ENCODE measurements at regions not wholly inside any gene's neighbourhood (a gene's known extent, or its start where the extent isn't known, plus 50 kb on each side); places are given as distances from the start of the nearest gene placed in this dataset.

DNA sequence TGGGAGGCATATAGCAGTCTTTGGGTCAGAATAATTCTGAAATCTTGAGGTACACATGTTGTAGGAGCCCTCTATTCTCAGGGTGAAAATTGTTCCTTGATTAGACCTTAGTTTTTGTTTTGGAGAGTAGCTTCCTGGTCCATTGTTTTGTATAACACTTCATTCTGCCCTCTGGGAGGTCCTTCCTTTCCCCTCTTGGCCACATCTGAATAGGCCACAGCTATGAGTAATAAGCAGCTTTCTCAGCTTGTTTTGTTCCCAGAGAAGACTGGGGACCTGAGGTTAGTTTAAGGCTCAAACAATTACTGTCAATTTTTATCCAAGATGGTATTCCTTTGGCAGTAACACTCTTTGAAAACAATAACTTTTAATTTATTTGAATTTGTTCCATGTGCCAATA, 72.6 kb upstream of the NOL4 start:
- TF ChIP-seq CTCF (IDR thresholded peaks at IDR 0.05; ENCODE audit: borderline replicate concordance, control extremely low read depth, extremely low read depth, insufficient read depth, missing control alignments) = no peak
- no peak for DNase-seq (ENCODE audit: low spot score)
- in situ Hi-C loops (cut with MboI; ENCODE audit: low sequenced_read_pairs, unreplicated experiment) = no loop called here

- DNase-seq (ENCODE audit: low spot score) = no peak
- in situ Hi-C loops (cut with MboI; ENCODE audit: low sequenced_read_pairs, unreplicated experiment) = no loop called here
- no peak for TF ChIP-seq CTCF (IDR thresholded peaks at IDR 0.05; ENCODE audit: borderline replicate concordance, control extremely low read depth, extremely low read depth, insufficient read depth, missing control alignments)
Observed at GRCh38 chr18:34299828-34300227, 75.1 kb upstream of the NOL4 start.

GRCh38 chr18:34311468-34311867, 86.8 kb upstream of the NOL4 start:
- in situ Hi-C loops (cut with MboI; ENCODE audit: low sequenced_read_pairs, unreplicated experiment) = no loop called here
- DNase-seq (ENCODE audit: low spot score) = no peak

DNA sequence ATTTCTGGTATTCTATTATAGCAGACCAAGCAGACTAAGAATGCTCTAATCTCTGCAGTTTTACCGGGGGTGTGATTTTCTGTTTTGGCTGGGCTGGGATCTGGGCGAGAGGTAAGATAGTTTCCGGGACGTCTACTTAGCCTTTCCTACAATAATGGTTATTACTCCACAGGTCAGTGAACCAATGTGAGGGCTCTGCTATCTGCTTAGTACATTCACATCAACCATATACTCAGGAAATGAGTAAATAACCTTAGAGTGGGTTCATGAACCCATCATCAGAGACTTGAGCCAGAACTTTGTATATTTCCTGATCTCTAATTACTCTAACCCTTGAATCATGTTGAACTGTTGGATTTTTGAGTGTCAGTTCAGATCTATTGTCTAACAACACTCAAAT, 90.1 kb upstream of the NOL4 start:
- no peak for DNase-seq (ENCODE audit: low spot score)
- in situ Hi-C loops (cut with MboI; ENCODE audit: low sequenced_read_pairs, unreplicated experiment) = no loop called here
- no peak for TF ChIP-seq CTCF (IDR thresholded peaks at IDR 0.05; ENCODE audit: borderline replicate concordance, control extremely low read depth, extremely low read depth, insufficient read depth, missing control alignments)

More at GRCh38 chr18:34311468-34311867, 86.8 kb upstream of the NOL4 start:
- TF ChIP-seq CTCF (IDR thresholded peaks at IDR 0.05; ENCODE audit: borderline replicate concordance, control extremely low read depth, extremely low read depth, insufficient read depth, missing control alignments) = no peak

GRCh38 chr18:34315591-34316352, 91.1 kb upstream of the NOL4 start:
- in situ Hi-C loops (cut with MboI; ENCODE audit: low sequenced_read_pairs, unreplicated experiment) = no loop called here
- no peak for TF ChIP-seq CTCF (IDR thresholded peaks at IDR 0.05; ENCODE audit: borderline replicate concordance, control extremely low read depth, extremely low read depth, insufficient read depth, missing control alignments)
- DNase-seq (ENCODE audit: low spot score) = no peak

DNA sequence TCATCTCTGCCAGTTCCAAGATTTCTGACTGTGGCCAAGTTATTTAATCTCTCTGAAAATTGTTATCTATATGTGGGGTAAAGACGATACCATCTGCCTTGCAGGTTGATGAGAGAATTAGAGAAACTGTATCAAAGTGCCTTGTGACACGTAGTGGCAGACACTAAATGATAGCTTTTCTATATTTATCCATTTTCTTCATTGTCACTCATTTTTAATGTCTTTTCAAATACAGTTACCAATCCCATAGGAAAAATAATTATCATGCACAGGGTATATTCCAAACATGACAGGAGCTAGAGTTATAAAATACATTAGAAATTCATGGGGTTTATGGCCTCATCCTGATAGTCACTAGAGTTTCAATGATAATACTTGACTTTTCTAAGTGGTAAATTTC, 95.6 kb upstream of the NOL4 start:
- no peak for TF ChIP-seq CTCF (IDR thresholded peaks at IDR 0.05; ENCODE audit: borderline replicate concordance, control extremely low read depth, extremely low read depth, insufficient read depth, missing control alignments)
- in situ Hi-C loops (cut with MboI; ENCODE audit: low sequenced_read_pairs, unreplicated experiment) = loop anchor here (10.0 kb wide), 1 partner anchor 195 kb away; no protein-coding TSS in a partner anchor
- DNase-seq (ENCODE audit: low spot score) = no peak
